ENCODE measurements at regions not wholly inside any gene's neighbourhood (a gene's known extent, or its start where the extent isn't known, plus 50 kb on each side); places are given as distances from the start of the nearest gene placed in this dataset.

DNA sequence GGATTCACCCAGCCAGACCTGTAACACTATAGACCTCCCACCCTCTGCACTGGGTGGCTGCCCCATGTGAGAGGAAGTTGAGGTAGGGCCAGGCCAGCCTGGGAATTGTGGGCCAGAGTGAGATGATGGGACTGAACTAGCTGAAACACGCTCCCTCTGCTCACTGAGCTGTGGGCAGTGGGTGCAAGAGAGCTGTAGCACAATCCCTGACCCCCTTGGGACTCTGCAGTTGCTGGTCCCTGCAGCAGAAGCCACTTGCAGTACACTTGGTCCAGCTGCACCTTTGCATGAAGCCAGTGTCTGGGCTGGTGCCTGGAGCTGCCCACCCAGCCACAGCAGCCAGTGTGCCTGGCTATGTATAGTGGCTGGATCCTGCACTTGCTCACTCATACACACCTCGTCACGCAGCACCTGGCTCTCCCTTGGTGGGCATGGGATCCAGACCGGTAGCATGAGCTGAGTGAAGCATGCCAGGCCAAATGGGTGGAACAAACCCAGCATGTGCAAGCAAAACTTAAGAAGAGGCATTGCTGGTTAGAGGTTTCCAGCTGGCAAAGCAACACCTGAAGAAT, 805.7 kb upstream of the GBE1 start:
- TF ChIP-seq, protein P1, sequence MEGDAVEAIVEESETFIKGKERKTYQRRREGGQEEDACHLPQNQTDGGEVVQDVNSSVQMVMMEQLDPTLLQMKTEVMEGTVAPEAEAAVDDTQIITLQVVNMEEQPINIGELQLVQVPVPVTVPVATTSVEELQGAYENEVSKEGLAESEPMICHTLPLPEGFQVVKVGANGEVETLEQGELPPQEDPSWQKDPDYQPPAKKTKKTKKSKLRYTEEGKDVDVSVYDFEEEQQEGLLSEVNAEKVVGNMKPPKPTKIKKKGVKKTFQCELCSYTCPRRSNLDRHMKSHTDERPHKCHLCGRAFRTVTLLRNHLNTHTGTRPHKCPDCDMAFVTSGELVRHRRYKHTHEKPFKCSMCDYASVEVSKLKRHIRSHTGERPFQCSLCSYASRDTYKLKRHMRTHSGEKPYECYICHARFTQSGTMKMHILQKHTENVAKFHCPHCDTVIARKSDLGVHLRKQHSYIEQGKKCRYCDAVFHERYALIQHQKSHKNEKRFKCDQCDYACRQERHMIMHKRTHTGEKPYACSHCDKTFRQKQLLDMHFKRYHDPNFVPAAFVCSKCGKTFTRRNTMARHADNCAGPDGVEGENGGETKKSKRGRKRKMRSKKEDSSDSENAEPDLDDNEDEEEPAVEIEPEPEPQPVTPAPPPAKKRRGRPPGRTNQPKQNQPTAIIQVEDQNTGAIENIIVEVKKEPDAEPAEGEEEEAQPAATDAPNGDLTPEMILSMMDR (conservative IDR thresholded peaks at IDR 0.05; ENCODE audit: low read depth in 2 of 2): no peak
- TF ChIP-seq POLR2AphosphoS5 (IDR thresholded peaks at IDR 0.05; ENCODE audit: low read depth) (no peak), CREB1 (CRISPR knock-in tag; IDR thresholded peaks at IDR 0.05; ENCODE audit: low read depth) (no peak), EZH2 (IDR thresholded peaks at IDR 0.05; ENCODE audit: low read depth, unreplicated experiment) (no peak), EZH2phosphoT487 (IDR thresholded peaks at IDR 0.05; ENCODE audit: unreplicated experiment) (no peak), ZNF114 (CRISPR knock-in tag; IDR thresholded peaks at IDR 0.05) (no peak), ZNF331 (CRISPR knock-in tag; IDR thresholded peaks at IDR 0.05; ENCODE audit: low read depth) (no peak)
- TF ChIP-seq, protein P2, sequence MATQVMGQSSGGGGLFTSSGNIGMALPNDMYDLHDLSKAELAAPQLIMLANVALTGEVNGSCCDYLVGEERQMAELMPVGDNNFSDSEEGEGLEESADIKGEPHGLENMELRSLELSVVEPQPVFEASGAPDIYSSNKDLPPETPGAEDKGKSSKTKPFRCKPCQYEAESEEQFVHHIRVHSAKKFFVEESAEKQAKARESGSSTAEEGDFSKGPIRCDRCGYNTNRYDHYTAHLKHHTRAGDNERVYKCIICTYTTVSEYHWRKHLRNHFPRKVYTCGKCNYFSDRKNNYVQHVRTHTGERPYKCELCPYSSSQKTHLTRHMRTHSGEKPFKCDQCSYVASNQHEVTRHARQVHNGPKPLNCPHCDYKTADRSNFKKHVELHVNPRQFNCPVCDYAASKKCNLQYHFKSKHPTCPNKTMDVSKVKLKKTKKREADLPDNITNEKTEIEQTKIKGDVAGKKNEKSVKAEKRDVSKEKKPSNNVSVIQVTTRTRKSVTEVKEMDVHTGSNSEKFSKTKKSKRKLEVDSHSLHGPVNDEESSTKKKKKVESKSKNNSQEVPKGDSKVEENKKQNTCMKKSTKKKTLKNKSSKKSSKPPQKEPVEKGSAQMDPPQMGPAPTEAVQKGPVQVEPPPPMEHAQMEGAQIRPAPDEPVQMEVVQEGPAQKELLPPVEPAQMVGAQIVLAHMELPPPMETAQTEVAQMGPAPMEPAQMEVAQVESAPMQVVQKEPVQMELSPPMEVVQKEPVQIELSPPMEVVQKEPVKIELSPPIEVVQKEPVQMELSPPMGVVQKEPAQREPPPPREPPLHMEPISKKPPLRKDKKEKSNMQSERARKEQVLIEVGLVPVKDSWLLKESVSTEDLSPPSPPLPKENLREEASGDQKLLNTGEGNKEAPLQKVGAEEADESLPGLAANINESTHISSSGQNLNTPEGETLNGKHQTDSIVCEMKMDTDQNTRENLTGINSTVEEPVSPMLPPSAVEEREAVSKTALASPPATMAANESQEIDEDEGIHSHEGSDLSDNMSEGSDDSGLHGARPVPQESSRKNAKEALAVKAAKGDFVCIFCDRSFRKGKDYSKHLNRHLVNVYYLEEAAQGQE (IDR thresholded peaks at IDR 0.05; ENCODE audit: unreplicated experiment): no peak
- TF ChIP-seq, protein P3, sequence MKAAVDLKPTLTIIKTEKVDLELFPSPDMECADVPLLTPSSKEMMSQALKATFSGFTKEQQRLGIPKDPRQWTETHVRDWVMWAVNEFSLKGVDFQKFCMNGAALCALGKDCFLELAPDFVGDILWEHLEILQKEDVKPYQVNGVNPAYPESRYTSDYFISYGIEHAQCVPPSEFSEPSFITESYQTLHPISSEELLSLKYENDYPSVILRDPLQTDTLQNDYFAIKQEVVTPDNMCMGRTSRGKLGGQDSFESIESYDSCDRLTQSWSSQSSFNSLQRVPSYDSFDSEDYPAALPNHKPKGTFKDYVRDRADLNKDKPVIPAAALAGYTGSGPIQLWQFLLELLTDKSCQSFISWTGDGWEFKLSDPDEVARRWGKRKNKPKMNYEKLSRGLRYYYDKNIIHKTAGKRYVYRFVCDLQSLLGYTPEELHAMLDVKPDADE (IDR thresholded peaks at IDR 0.05): no peak
